ENCODE measurements at regions not wholly inside any gene's neighbourhood (a gene's known extent, or its start where the extent isn't known, plus 50 kb on each side); places are given as distances from the start of the nearest gene placed in this dataset.

DNA sequence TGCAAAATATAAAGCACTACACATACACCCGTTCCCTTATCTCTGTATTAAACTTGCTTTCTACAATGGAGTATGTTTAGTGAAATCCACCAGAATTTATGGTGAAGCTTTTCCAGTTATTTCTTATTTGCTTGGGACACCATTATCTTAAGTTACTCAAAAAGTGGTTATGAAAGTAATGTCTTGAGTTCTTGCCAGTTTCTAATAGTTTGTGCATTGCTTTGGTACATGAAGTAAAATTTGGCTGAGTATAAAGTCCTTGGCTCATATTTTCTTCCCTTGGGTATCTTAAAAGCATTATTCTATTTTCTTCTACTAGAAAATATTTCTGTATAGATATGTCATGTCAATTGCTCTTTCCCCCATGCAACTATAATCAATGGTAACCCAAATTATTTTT lies 85.2 kb downstream of the POLR1F start:
- DNase-seq (ENCODE audit: low read depth in 3 of 3, low spot score in 2 of 3): no peak

DNA sequence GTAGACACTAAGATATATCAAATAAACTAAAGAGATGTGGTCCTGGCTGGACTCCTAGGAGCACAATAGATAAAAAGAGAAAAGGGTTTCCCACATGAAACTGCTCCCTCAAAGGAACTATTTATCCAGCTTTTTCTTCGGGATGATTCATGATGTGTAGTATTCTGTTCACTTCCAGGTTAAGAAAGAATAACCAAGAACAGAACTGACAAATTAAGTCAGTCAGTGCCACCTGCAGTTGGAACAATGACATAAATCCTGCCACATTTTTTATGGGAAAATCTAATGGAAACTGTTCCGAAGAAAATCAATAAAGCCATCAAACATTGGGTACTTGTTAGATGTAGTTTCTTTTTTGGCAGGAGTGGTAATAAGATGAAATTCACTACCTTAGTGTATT lies 87.1 kb downstream of the POLR1F start:
- DNase-seq (ENCODE audit: low read depth in 3 of 3, low spot score in 2 of 3): no peak

GRCh38 chr7:19620470-19620869 lies 88.4 kb downstream of the POLR1F start:
- no peak for DNase-seq (ENCODE audit: low read depth in 3 of 3, low spot score in 2 of 3)

DNA sequence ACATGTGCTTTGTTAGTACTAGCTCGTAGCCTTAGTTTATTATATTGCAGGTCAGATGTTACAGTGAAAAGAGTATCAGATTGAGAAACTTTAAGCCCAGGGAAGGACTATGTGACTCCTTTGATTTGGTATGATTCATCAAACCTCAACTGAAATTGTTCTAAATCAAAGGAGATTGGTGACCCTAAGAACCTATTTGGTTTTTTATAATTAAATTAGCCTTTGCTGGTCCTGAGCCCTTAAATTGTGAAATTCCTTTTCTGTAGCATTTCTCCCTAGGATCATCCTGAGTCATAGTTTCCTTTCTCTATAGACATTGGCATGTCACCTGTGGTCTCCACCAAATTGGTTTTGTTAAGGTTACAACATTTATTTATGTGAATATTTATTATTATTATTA lies 89.7 kb downstream of the POLR1F start:
- no peak for DNase-seq (ENCODE audit: low read depth in 3 of 3, low spot score in 2 of 3)

DNA sequence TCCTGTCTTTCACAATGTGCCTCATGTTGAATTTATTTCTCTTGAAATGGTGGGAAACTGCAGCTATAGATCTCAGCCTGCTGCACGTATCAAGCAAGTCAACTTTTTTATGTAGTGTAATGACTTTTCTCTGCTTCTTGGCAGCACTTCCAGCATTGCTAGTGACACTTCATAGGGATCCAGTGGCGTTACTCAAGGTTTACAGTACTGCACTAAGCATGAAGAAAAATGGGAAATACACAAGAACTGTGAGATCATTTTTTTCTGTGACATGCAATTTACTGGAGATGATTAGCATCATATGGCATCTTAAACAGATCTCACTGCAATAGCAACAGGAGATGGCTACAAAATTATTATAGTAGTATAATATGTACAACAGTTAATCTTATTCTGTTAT lies 90.9 kb downstream of the POLR1F start:
- peak; percentile 13 to 24 (median 20) for DNase-seq (ENCODE audit: low read depth in 3 of 3, low spot score in 2 of 3)

- no peak for DNase-seq (ENCODE audit: low read depth in 3 of 3, low spot score in 2 of 3)
These were observed 98.5 kb downstream of the POLR1F start for GRCh38 chr7:19610194-19610943.

GRCh38 chr7:19589446-19589845 lies 119.4 kb downstream of the POLR1F start:
- no peak for DNase-seq (ENCODE audit: low read depth in 3 of 3, low spot score in 2 of 3)

GRCh38 chr7:19587291-19587690 lies 121.5 kb downstream of the POLR1F start:
- no peak for DNase-seq (ENCODE audit: low read depth in 3 of 3, low spot score in 2 of 3)

DNA sequence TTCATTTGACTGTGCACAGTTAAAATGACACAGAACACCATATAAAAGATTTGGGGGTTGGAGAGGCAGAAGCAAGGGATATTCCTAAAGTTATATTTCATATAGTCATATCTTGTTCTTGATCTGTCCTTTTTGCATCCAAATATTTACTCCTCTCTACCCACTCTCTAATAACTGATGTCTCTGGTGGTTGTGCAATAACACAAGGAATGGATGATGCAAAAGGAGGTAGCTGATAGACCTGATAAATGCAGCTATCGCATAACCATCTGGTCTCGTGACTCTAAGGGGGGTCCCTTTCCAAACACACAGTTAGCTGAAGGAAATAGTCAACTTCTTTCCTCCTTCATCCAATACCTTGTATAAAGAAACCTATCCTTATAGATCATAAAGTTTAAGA lies 123.1 kb downstream of the POLR1F start:
- DNase-seq (ENCODE audit: low read depth in 3 of 3, low spot score in 2 of 3): no peak

DNA sequence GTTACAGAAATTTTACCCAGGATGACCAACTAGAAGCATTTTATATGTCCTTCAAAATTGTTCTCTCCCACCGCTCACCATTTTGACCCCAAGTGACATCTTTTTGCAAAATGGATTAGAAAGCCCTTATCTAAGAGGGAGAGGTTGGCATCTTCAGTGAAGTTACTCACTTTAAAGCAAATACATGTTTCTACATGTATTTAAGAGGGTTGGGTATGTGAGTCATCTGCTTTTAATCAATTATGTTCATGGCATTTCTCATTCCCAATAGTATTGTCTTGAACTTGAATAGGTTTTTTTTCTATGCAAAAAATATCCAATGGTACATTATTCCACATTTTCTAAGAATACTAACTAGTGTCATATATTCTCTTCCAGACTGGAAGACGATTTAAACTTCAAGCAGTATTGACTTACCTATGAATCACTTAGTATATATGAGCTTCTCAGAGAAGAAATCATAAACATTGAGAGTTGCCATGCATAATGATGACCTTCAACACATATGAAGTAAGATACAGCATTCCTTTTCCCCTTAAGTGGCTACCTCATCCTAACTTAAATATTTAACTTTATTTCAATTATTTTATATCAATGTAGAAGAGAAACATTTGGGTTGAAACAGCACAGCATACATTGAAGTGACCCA lies 132.8 kb downstream of the POLR1F start:
- no peak for DNase-seq (ENCODE audit: low read depth in 3 of 3, low spot score in 2 of 3)

GRCh38 chr7:19574131-19574530 lies 134.7 kb downstream of the POLR1F start:
- peak in 2 of 3 donors; percentile 13 to 18 for DNase-seq (ENCODE audit: low read depth in 3 of 3, low spot score in 2 of 3)

DNA sequence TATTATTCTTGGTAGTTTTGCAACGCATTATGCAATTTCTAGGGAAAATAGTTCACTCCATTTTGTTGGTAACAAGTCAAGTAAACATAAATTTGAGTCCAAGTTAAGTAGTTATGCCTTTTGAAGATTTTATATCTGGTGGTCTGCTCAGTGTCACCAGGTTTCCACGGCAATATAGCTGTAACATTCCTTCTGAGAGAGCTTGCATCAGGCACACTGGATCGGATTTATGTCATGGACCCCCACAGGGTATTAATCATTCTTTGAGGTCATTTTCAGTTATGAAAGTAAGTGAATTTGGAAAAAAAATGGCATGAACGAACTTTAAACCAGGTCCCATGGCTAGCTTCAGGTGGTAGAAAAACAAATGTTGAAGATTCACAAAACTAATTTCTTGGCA lies 136.3 kb downstream of the POLR1F start:
- no peak for DNase-seq (ENCODE audit: low read depth in 3 of 3, low spot score in 2 of 3)

- no peak for DNase-seq (ENCODE audit: low read depth in 3 of 3, low spot score in 2 of 3)
These were observed 141.8 kb downstream of the POLR1F start for GRCh38 chr7:19567011-19567410.

GRCh38 chr7:19565602-19566001 lies 143.2 kb downstream of the POLR1F start:
- DNase-seq (ENCODE audit: low read depth in 3 of 3, low spot score in 2 of 3): no peak

- no peak for DNase-seq (ENCODE audit: low read depth in 3 of 3, low spot score in 2 of 3)
These were observed 147.6 kb downstream of the POLR1F start for GRCh38 chr7:19561121-19561805.

GRCh38 chr7:19560111-19560883 lies 148.5 kb downstream of the POLR1F start:
- DNase-seq (ENCODE audit: low read depth in 3 of 3, low spot score in 2 of 3): no peak

GRCh38 chr7:19558527-19558926 lies 150.3 kb downstream of the POLR1F start:
- DNase-seq (ENCODE audit: low read depth in 3 of 3, low spot score in 2 of 3): no peak

DNA sequence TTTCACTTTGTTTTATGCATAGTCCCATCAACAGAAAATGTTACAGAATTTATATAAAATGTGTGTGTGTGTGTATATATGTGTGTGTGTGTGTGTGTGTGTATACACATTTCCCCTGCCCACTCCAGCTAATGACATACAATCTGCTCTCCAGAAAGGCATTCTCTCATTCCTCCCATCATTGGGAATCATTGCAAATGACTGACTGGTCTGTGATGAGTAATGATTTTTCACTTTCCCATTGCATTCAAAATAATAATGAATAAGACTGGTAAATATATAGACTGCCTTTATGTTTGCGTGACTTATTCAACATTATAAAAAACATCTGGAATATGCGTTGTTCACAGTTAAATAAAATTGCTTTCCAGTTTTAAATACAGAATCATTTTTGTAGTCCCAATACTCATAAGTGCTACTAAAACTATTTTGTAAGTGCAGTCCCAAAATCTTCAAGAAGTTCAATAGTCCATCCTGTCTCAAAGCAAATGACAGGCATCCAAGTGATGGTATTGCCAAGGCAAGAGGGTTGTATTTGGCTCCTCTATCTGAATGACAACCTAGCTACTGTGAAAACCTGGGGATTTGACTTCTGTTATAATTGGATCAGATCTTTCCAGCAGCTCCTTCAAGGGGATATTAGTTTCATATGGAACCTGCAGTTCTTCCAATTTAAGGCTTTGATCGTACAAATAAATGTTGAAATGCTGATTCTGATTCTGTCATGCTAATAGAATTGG lies 150.9 kb downstream of the POLR1F start:
- DNase-seq (ENCODE audit: low read depth in 3 of 3, low spot score in 2 of 3): no peak

DNA sequence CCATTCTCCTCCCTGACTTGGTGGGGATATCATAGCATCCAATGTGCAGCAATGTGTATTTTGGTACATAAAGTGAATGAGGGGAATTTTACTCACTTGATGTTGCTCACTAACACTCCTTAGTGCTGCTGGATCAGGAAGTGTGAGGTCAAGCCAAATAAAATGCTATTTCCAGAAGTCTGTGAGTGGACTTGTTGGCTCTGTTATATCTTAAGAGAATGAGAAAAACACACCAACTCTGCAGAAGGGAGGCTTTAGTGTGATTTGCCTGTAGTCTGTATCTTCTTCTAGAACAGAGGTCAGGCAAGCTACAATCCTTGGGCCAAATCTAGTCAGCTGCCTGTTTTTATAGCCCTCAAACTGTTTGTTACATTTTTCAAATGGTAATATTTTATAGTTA lies 154.3 kb downstream of the POLR1F start:
- no peak for DNase-seq (ENCODE audit: low read depth in 3 of 3, low spot score in 2 of 3)

DNA sequence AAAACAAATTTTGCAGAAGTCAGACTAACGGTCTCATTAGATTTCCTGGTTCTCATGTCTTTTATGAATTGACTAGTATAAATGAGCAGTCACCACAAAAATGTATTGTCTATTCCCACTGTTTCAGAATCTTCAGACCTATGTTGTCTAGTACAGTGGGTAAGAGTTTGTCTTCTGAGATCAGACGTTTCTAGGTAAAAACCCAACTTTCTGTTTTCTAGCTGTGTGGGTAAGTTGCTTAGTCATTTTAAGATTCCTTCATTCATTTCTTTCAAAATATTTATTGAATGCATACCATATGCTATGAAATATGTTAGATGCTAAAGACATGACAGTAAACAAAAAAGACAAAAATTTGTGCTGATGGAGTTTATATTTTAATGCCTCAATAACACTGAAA lies 156.3 kb downstream of the POLR1F start:
- no peak for DNase-seq (ENCODE audit: low read depth in 3 of 3, low spot score in 2 of 3)
